A673 (cell line): ENCODE measurements at regions not wholly inside any gene's neighbourhood (a gene's known extent, or its start where the extent isn't known, plus 50 kb on each side); places are given as distances from the start of the nearest gene placed in this dataset.

ENCODE experiments used
- BruUV-seq: library from RNA; stranded (reverse); fragments of 400-500 nt; replicated peaks from 2 replicates; lab custom pipeline; 2021; lab: Mats Ljungman, UMichigan
- CTCF ChIA-PET: fragments of 300-600 bp; sonication (Branson Sonifier 250); formaldehyde crosslinking; loops from one replicate; lab custom pipeline; 2022; ENCODE audit warnings: antibody characterized with exemption; lab: Charles Lee
- POLR2A ChIA-PET: fragments of 300-600 bp; sonication (Branson Sonifier 250); formaldehyde crosslinking; loops from one replicate; lab custom pipeline; 2022; ENCODE audit warnings: antibody characterized with exemption; ENCODE audit not compliant: low non-redundant PET; lab: Charles Lee
- DNase-seq: peaks from one replicate; pipeline ENCODE4 v3.0.0-alpha.2; 2015; ENCODE audit warnings: low spot score
- H3K27ac ChIP-seq: fragments of 200-600 bp; sonication (generic); 2 replicates; pipeline ENCODE4 v1.5.1; 2016; ENCODE audit warnings: mixed run types, low read depth, mild to moderate bottlenecking, mixed read lengths, antibody characterized with exemption, low read length; ENCODE audit not compliant: poor library complexity, severe bottlenecking
- H3K27me3 ChIP-seq: fragments of 200-600 bp; sonication (generic); replicated peaks from 2 replicates; pipeline ENCODE4 v1.6.1; 2017; ENCODE audit warnings: mixed run types, low read depth, mild to moderate bottlenecking, mixed read lengths, antibody characterized with exemption, low read length; ENCODE audit not compliant: insufficient read depth, poor library complexity
- H3K36me3 ChIP-seq: fragments of 200-600 bp; sonication (generic); 2 replicates; pipeline ENCODE4 v1.6.1; 2016; ENCODE audit warnings: mixed run types, mild to moderate bottlenecking, mixed read lengths, antibody characterized with exemption, low read length; ENCODE audit not compliant: insufficient read depth, poor library complexity, severe bottlenecking
- H3K4me1 ChIP-seq: fragments of 200-600 bp; sonication (generic); 2 replicates; pipeline ENCODE4 v1.6.1; 2017; ENCODE audit warnings: mixed run types, mild to moderate bottlenecking, mixed read lengths, antibody characterized with exemption, low read length; ENCODE audit not compliant: insufficient read depth, poor library complexity, severe bottlenecking
- H3K4me3 ChIP-seq: fragments of 200-600 bp; sonication (generic); 2 replicates; pipeline ENCODE4 v1.5.1; 2016; ENCODE audit warnings: low read depth, mixed run types, mild to moderate bottlenecking, mixed read lengths, low read length; ENCODE audit not compliant: poor library complexity, severe bottlenecking
- H3K9me3 ChIP-seq: fragments of 200-600 bp; sonication (generic); 2 replicates; pipeline ENCODE4 v1.6.1; 2016; ENCODE audit warnings: mixed run types, low read depth, mild to moderate bottlenecking, mixed read lengths, antibody characterized with exemption, low read length; ENCODE audit not compliant: poor library complexity, severe bottlenecking
- CTCF ChIP-seq: fragments of 300-800, 200-600 bp; sonication (generic); conservative IDR thresholded peaks from 2 replicates; pipeline ENCODE4 v1.5.1; 2017; ENCODE audit warnings: low read depth, mild to moderate bottlenecking, antibody characterized with exemption, low read length, moderate library complexity, mixed read lengths
- EZH2 ChIP-seq: fragments of 200-600 bp; sonication (generic); IDR thresholded peaks from 2 replicates; pipeline ENCODE4 v1.6.1; 2017; ENCODE audit warnings: borderline replicate concordance, low read depth, mild to moderate bottlenecking, mixed read lengths, antibody characterized with exemption, low read length; ENCODE audit not compliant: poor library complexity, severe bottlenecking
- intact Hi-C: fragments of 100-400 bp; cut with micrococcal nuclease; formaldehyde crosslinking; loops from one replicate; pipeline ENCODE4 v1.10.0; 2022; ENCODE audit not compliant: unreplicated experiment

GRCh38 chr13:73759434-73759833 lies 374.8 kb downstream of the KLF12 start:
- no peak overlapping the region for H3K27ac ChIP-seq
- DNase-seq: no peak
- no peaks in the 10 kb centered on the region for H3K36me3 ChIP-seq
- no peak overlapping the region for H3K4me3 ChIP-seq
- TF ChIP-seq EZH2: no peak
- TF ChIP-seq CTCF: no peak
- H3K4me1 ChIP-seq: peaks cover 48% of the 10 kb centered on the region
- H3K9me3 ChIP-seq: no peaks in the 10 kb centered on the region
- ChIA-PET POLR2A (no interaction called here), CTCF (no interaction called here)
- no TSS peak for BruUV-seq
- intact Hi-C loops: loop anchor here (10.0 kb wide), 3 partner anchors 525 to 915 kb away; no protein-coding TSS in a partner anchor
- no peaks in the 10 kb centered on the region for H3K27me3 ChIP-seq

DNA sequence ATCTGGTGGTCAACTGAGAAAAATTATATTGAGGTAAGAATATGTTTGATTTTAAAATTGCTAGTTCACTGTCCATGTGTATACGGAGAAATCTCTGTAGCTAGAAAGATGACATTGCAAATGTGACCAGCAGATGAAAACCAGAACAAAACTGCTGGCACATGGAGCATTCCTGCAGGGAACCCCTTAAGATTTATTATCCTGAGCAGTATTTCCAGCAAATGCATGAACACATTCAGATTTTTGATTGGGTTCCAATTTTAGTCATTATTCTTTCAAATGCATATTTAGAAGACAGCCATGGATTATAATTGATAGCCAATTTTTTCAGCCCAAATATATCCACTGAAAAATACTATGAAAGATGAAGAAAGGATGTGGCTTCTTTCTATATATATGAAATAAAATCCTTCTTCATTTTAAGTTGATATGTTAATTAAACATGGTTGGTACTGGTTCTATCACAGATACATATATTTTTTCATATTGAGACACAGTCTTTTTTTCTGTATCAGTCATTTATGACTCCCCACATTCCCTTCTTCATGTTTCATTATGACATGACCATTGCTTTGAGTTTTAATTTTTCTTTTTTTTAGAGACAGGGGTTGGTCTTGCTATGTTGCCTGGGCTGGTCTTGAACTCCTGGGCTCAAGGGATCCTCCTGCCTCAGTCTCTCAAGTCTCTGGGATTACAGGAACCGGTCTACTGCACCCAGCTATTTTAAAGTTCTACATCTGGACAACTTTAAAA lies 376.5 kb downstream of the KLF12 start:
- CTCF ChIA-PET: interaction anchor here (1.5 kb wide), 1 partner anchor 1462 kb away, joined by 4 read pairs; no protein-coding TSS in a partner anchor
- no TSS peak for BruUV-seq
- TF ChIP-seq EZH2 (no peak), CTCF (no peak)
- peak overlapping the region; percentile 14 for H3K27ac ChIP-seq
- no peak for DNase-seq
- H3K4me3 ChIP-seq: no peak overlapping the region
- POLR2A ChIA-PET: no interaction called here
- H3K9me3 ChIP-seq: no peaks in the 10 kb centered on the region
- intact Hi-C loops: loop anchor here (10.0 kb wide), 3 partner anchors 527 to 917 kb away; no protein-coding TSS in a partner anchor
- peaks cover 46% of the 10 kb centered on the region for H3K4me1 ChIP-seq
- H3K27me3 ChIP-seq: no peaks in the 10 kb centered on the region
- H3K36me3 ChIP-seq: no peaks in the 10 kb centered on the region

DNA sequence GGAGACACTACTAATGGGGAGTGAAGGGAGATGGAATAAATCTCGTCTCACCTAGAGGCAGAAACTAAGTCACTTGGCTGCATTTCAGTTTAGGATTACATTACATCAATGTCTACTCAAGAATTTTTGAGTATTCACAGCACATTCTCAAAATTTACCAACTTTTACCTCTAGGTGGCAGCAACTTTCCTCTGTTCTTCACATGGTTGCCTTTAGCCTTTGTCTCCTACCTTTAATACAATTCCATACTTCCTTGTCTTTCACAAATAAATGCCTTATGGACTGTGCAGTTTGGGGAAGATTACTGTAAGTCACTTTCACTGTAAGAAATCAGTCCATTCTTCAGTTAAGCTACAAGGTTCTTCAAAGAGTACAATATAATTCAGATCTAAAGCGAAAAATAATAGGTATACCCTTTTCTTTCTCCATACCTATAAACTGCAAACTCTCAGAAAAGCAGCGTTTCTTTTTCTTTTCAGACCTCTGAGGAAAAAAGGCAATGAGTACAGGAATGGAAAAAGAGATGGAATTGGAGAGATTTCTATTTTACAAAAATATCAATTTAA lies 379.4 kb downstream of the KLF12 start:
- H3K36me3 ChIP-seq: no peaks in the 10 kb centered on the region
- H3K4me3 ChIP-seq: no peak overlapping the region
- H3K9me3 ChIP-seq: no peaks in the 10 kb centered on the region
- peaks cover 38% of the 10 kb centered on the region for H3K4me1 ChIP-seq
- CTCF ChIA-PET: no interaction called here
- intact Hi-C loops: loop anchor here (1.0 to 10.0 kb wide), 5 partner anchors 50 to 1464 kb away; no protein-coding TSS in a partner anchor
- H3K27me3 ChIP-seq: no peaks in the 10 kb centered on the region
- peak overlapping the region; percentile 40 for H3K27ac ChIP-seq
- no TSS peak for BruUV-seq
- TF ChIP-seq CTCF (peak; percentile 72), EZH2 (no peak)
- peak; percentile 90 for DNase-seq
- POLR2A ChIA-PET: no interaction called here
